HCT116 (cell line): ENCODE measurements at regions not wholly inside any gene's neighbourhood (a gene's known extent, or its start where the extent isn't known, plus 50 kb on each side); places are given as distances from the start of the nearest gene placed in this dataset.

Experiments used
- ATAC-seq: fragments of 200-7000 bp; cut with Tn5 transposase; 2 replicates; pipeline ENCODE4 v1.9.1; 2020; ENCODE audit warnings: mild to moderate bottlenecking, moderate library complexity
- BruUV-seq: library from RNA; stranded (reverse); fragments of 400-500 nt; replicated peaks from 2 replicates; lab custom pipeline; 2021; lab: Mats Ljungman, UMichigan
- CTCF ChIA-PET: fragments of 300-600 bp; sonication (Branson Sonifier 250); formaldehyde crosslinking; loops from one replicate; lab custom pipeline; 2021; ENCODE audit warnings: antibody characterized with exemption; lab: Charles Lee
- POLR2A ChIA-PET: fragments of 300-600, 350-600 bp; sonication (Branson Sonifier 250); formaldehyde crosslinking; loops from one replicate; lab custom pipeline; 2021; ENCODE audit warnings: antibody characterized with exemption; lab: Charles Lee
- RAD21 ChIA-PET, 2 experiments: fragments of 300-600 bp; sonication (Branson Sonifier 250); formaldehyde crosslinking; loops; one replicate each; lab custom pipeline; 2023; ENCODE audit warnings: low total read pairs in 2 of 2; ENCODE audit not compliant: uncharacterized antibody in 2 of 2, unreplicated experiment in 2 of 2, low non-redundant PET in 1 of 2; lab: Charles Lee
- DNase-seq: peaks from one replicate; pipeline ENCODE4 v3.0.0-alpha.2; 2010; ENCODE audit warnings: low read depth, low spot score
- H2AFZ ChIP-seq: fragments of 200-600 bp; shearing (Covaris generic), sonication (generic); 2 replicates; pipeline ENCODE4 v1.6.1; 2017; ENCODE audit warnings: low read depth, mixed run types, mixed read lengths, antibody characterized with exemption, low read length; ENCODE audit not compliant: poor library complexity, severe bottlenecking
- H3K27ac ChIP-seq: 2 replicates; pipeline ENCODE4 v1.5.1; 2012; ENCODE audit warnings: low read depth, low read length
- H3K27me3 ChIP-seq: fragments of 200-600 bp; sonication (generic); 2 replicates; pipeline ENCODE4 v1.6.1; 2016; ENCODE audit warnings: mixed run types, low read length, mixed read lengths; ENCODE audit not compliant: insufficient read depth
- H3K36me3 ChIP-seq, 2 experiments: fragments of 200-500 bp in 1 of 2; fragments of 200-600 bp in 1 of 2; sonication (Bioruptor generic) in 1 of 2; sonication (generic) in 1 of 2; 2 replicates each; pipeline versions ENCODE4 v1.5.1 to v1.6.1; 2014 to 2016; ENCODE audit warnings: low read length in 2 of 2, inconsistent platforms in 1 of 2, mixed read lengths in 1 of 2, mixed run types in 1 of 2; ENCODE audit not compliant: insufficient read depth in 2 of 2, control insufficient read depth in 1 of 2
- H3K4me1 ChIP-seq, 2 experiments: fragments of 200-600 bp in 1 of 2; sonication (generic) in 1 of 2; 2 replicates each; pipeline versions ENCODE4 v1.5.1 to v1.6.1; 2012 to 2017; ENCODE audit warnings: low read length in 2 of 2, inconsistent platforms in 1 of 2, mild to moderate bottlenecking in 1 of 2, mixed read lengths in 1 of 2, mixed run types in 1 of 2, moderate library complexity in 1 of 2; ENCODE audit not compliant: insufficient read depth in 2 of 2, control insufficient read depth in 1 of 2
- H3K4me2 ChIP-seq: fragments of 200-600 bp; sonication (generic); 2 replicates; pipeline ENCODE4 v1.6.1; 2017; ENCODE audit warnings: mixed run types, low read length, mixed read lengths
- H3K4me3 ChIP-seq, 2 experiments: fragments of 200-600 bp in 1 of 2; sonication (generic) in 1 of 2; replicated peaks in 1 of 2; 2 replicates each; pipeline ENCODE4 v1.5.1; 2011 to 2016; ENCODE audit warnings: low read length in 2 of 2, control low read depth in 1 of 2, low read depth in 1 of 2, mild to moderate bottlenecking in 1 of 2, mixed read lengths in 1 of 2, mixed run types in 1 of 2
- H3K79me2 ChIP-seq: fragments of 200-600 bp; sonication (generic); 2 replicates; pipeline ENCODE4 v1.6.1; 2017; ENCODE audit warnings: mild to moderate bottlenecking, mixed run types, low read length, moderate library complexity, mixed read lengths; ENCODE audit not compliant: insufficient read depth
- H3K9ac ChIP-seq: fragments of 200-600 bp; sonication (generic); 2 replicates; pipeline ENCODE4 v1.6.1; 2016; ENCODE audit warnings: low read length, mixed read lengths
- H3K9me2 ChIP-seq: fragments of 200-600 bp; sonication (generic), shearing (Covaris generic); 2 replicates; pipeline ENCODE4 v1.6.1; 2017; ENCODE audit warnings: mixed run types, mild to moderate bottlenecking, moderate library complexity; ENCODE audit not compliant: insufficient read depth
- H3K9me3 ChIP-seq, 2 experiments: fragments of 200-500 bp in 1 of 2; fragments of 200-600 bp in 1 of 2; sonication (Bioruptor generic) in 1 of 2; sonication (generic) in 1 of 2; 2 replicates each; pipeline ENCODE4 v1.6.1; 2014 to 2017; ENCODE audit warnings: low read length in 2 of 2, mixed read lengths in 2 of 2, inconsistent platforms in 1 of 2, low read depth in 1 of 2, mild to moderate bottlenecking in 1 of 2, mixed run types in 1 of 2, moderate library complexity in 1 of 2; ENCODE audit not compliant: control insufficient read depth in 1 of 2, insufficient read depth in 1 of 2
- H4K20me1 ChIP-seq: fragments of 200-600 bp; sonication (generic), shearing (Covaris generic); 2 replicates; pipeline ENCODE4 v1.6.1; 2017; ENCODE audit warnings: mixed run types, mild to moderate bottlenecking, moderate library complexity; ENCODE audit not compliant: insufficient read depth
- CEBPB ChIP-seq: IDR thresholded peaks from 2 replicates; pipeline ENCODE4 v1.6.1; 2012; ENCODE audit warnings: low read depth
- EGR1 ChIP-seq: IDR thresholded peaks from 2 replicates; pipeline ENCODE4 v1.6.1; 2012; ENCODE audit warnings: low read depth
- EZH2 ChIP-seq: fragments of 200-600 bp; sonication (generic); IDR thresholded peaks from 2 replicates; pipeline ENCODE4 v1.6.1; 2017; ENCODE audit warnings: antibody characterized with exemption, mixed run types
- EZH2phosphoT487 ChIP-seq: fragments of 200-600 bp; IDR thresholded peaks from 2 replicates; pipeline ENCODE4 v1.6.1; 2018; ENCODE audit warnings: antibody characterized with exemption, borderline replicate concordance
- FOSL1 ChIP-seq: IDR thresholded peaks from 2 replicates; pipeline ENCODE4 v1.6.1; 2012; ENCODE audit warnings: low read depth
- JUND ChIP-seq: IDR thresholded peaks from 2 replicates; pipeline ENCODE4 v1.6.1; 2012
- MAX ChIP-seq: IDR thresholded peaks from 2 replicates; pipeline ENCODE4 v1.6.1; 2012
- POLR2AphosphoS5 ChIP-seq: IDR thresholded peaks from 2 replicates; pipeline ENCODE4 v1.6.1; 2011; ENCODE audit warnings: mild to moderate bottlenecking, low read depth, low read length, moderate library complexity
- RAD21 ChIP-seq: IDR thresholded peaks from 2 replicates; pipeline ENCODE4 v1.6.1; 2012; ENCODE audit warnings: low read depth, mild to moderate bottlenecking
- SIN3A ChIP-seq: IDR thresholded peaks from 2 replicates; pipeline ENCODE4 v1.6.1; 2012; ENCODE audit warnings: low read depth
- SP1 ChIP-seq: IDR thresholded peaks from 2 replicates; pipeline ENCODE4 v1.6.1; 2012; ENCODE audit warnings: low read depth
- TCF7L2 ChIP-seq: IDR thresholded peaks from 2 replicates; pipeline ENCODE4 v1.7.0; 2011; ENCODE audit warnings: borderline replicate concordance, inconsistent platforms; ENCODE audit not compliant: insufficient read depth, insufficient read length; ENCODE audit errors: extremely low read depth
- ZNF274 ChIP-seq: fragments of 200-500 bp; sonication (Bioruptor generic); IDR thresholded peaks from 2 replicates; pipeline ENCODE4 v1.6.1; 2014; ENCODE audit warnings: mild to moderate bottlenecking, low read depth, low read length, inconsistent platforms
- intact Hi-C: fragments of 100-400 bp; cut with micrococcal nuclease; formaldehyde crosslinking; loops from 2 replicates; pipeline ENCODE4 v1.10.0; 2022
- TF ChIP-seq, protein P1 (sequence below): IDR thresholded peaks from 2 replicates; pipeline ENCODE4 v1.6.1; 2011; ENCODE audit warnings: mild to moderate bottlenecking, low read length, moderate library complexity; ENCODE audit not compliant: insufficient replicate concordance; ENCODE audit errors: extremely low read depth
- TF ChIP-seq, protein P2 (sequence below): IDR thresholded peaks from 2 replicates; pipeline ENCODE4 v1.6.1; 2012

- TF ChIP-seq MAX, result no peak
- TF ChIP-seq EZH2phosphoT487, result no peak
- TF ChIP-seq RAD21, result no peak
- TF ChIP-seq, protein P1, sequence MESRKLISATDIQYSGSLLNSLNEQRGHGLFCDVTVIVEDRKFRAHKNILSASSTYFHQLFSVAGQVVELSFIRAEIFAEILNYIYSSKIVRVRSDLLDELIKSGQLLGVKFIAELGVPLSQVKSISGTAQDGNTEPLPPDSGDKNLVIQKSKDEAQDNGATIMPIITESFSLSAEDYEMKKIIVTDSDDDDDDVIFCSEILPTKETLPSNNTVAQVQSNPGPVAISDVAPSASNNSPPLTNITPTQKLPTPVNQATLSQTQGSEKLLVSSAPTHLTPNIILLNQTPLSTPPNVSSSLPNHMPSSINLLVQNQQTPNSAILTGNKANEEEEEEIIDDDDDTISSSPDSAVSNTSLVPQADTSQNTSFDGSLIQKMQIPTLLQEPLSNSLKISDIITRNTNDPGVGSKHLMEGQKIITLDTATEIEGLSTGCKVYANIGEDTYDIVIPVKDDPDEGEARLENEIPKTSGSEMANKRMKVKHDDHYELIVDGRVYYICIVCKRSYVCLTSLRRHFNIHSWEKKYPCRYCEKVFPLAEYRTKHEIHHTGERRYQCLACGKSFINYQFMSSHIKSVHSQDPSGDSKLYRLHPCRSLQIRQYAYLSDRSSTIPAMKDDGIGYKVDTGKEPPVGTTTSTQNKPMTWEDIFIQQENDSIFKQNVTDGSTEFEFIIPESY, result no peak
- no peak for TF ChIP-seq EGR1
- no peak for TF ChIP-seq FOSL1
- no peak for TF ChIP-seq SP1
- TF ChIP-seq CEBPB, result no peak
- TF ChIP-seq JUND, result no peak
Measured at GRCh38 chr6:170167657-170168159, 123.2 kb downstream of the DLL1 start (continued).

DNA sequence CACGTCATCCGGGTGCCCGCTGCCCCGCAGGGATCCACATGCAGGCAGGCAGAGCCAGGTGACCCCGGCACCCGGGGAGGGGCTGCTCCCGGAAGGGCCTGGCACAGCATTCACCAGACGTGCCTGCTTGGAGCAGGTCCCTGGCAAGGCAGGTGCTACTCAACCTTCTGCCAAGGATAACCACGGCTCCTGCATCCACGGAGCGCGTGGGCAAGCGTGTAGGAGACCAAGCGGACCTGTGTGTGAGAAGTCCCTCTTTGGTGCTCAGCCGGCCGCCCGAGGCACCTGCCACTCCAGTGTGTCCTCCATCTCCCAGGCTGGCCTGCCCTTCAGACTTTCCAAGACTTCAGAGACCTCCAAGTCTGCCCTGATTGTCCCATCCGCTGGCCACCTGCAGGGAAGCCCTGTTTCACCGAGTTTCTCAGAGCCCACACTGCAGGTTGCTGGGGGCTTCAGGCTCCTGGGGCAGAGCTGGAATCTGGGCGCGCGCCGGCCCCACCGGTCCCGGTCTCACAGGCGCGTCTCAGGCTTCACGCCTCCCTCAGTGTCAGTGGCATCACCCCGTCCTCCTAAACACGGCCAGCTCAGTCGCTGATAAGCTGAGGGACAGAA, 124.3 kb downstream of the DLL1 start:
- ATAC-seq, result no peak
- ChIA-PET RAD21 (no interaction called here), CTCF (no interaction called here)
- TF ChIP-seq JUND, result no peak
- TF ChIP-seq, protein P2, sequence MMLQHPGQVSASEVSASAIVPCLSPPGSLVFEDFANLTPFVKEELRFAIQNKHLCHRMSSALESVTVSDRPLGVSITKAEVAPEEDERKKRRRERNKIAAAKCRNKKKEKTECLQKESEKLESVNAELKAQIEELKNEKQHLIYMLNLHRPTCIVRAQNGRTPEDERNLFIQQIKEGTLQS, result no peak
- TF ChIP-seq SP1, result no peak
- no peak for TF ChIP-seq MAX
- TF ChIP-seq, protein P1, result no peak
- no peak for TF ChIP-seq EZH2
- no peak for TF ChIP-seq SIN3A
- TF ChIP-seq ZNF274, result no peak
- TF ChIP-seq TCF7L2, result no peak
- no peak for TF ChIP-seq POLR2AphosphoS5
- TF ChIP-seq CEBPB, result no peak
- TF ChIP-seq EZH2phosphoT487, result no peak
- no peak for TF ChIP-seq FOSL1

More for the DNA sequence above, 124.3 kb downstream of the DLL1 start:
- no peak overlapping the region for H2AFZ ChIP-seq
- H4K20me1 ChIP-seq, result no peaks in the 10 kb centered on the region
- H3K36me3 ChIP-seq, result no peaks in the 10 kb centered on the region
- DNase-seq, result no peak
- no peaks in the 10 kb centered on the region for H3K4me1 ChIP-seq
- POLR2A ChIA-PET, result no interaction called here
- H3K79me2 ChIP-seq, result no peaks in the 10 kb centered on the region
- no peak overlapping the region for H3K4me3 ChIP-seq
- H3K9me3 ChIP-seq, result peaks cover 0 to 21% of the 10 kb centered on the region in 2 experiments; a peak in 2 of 4 replicates
- H3K9ac ChIP-seq, result no peak overlapping the region
- H3K9me2 ChIP-seq, result no peaks in the 10 kb centered on the region
- no TSS peak for BruUV-seq
- intact Hi-C loops, result loop anchor here (10.0 kb wide), 1 partner anchor 98 kb away; no protein-coding TSS in a partner anchor
- no peak overlapping the region for H3K27ac ChIP-seq
- no peak overlapping the region for H3K4me2 ChIP-seq
- no peaks in the 10 kb centered on the region for H3K27me3 ChIP-seq
